ENCODE measurements at regions not wholly inside any gene's neighbourhood (a gene's known extent, or its start where the extent isn't known, plus 50 kb on each side); places are given as distances from the start of the nearest gene placed in this dataset.

GRCh38 chr6:88558981-88559380, 392.8 kb upstream of the CNR1 start:
- H3F3A ChIP-seq (ENCODE audit: insufficient read depth, low read length) = no peaks in the 10 kb centered on the region
- TF ChIP-seq EZH2phosphoT487 (IDR thresholded peaks at IDR 0.05; ENCODE audit: low read length) = no peak
- no peak for TF ChIP-seq EZH2 (optimal IDR thresholded peaks at IDR 0.05; ENCODE audit: low read depth, low read length)
- TF ChIP-seq CTCF (IDR thresholded peaks at IDR 0.05; ENCODE audit: low read length) = no peak
- no peak overlapping the region for H3K4me3 ChIP-seq (ENCODE audit: low read length)
- H3K36me3 ChIP-seq (replicated peaks; ENCODE audit: insufficient read depth, low read length) = no peaks in the 10 kb centered on the region
- no peak overlapping the region for H2AFZ ChIP-seq (ENCODE audit: low read length)
- H3K9me2 ChIP-seq (replicated peaks; ENCODE audit: insufficient read depth, low read length) = no peaks in the 10 kb centered on the region
- H4K20me1 ChIP-seq (ENCODE audit: insufficient read depth, low read length) = no peaks in the 10 kb centered on the region
- H3K27me3 ChIP-seq (replicated peaks; ENCODE audit: insufficient read depth, low read length) = no peaks in the 10 kb centered on the region
- no peaks in the 10 kb centered on the region for H3K4me1 ChIP-seq (ENCODE audit: low read length)
- H3K9me3 ChIP-seq (replicated peaks; ENCODE audit: insufficient read depth, low read length) = no peaks in the 10 kb centered on the region
- no peak for DNase-seq
- H3K27ac ChIP-seq (ENCODE audit: low read length) = no peak overlapping the region
- no peak overlapping the region for H3K4me2 ChIP-seq (ENCODE audit: low read depth, low read length)
- H3K9ac ChIP-seq (ENCODE audit: low read length) = no peak overlapping the region
- no peaks in the 10 kb centered on the region for H3K79me2 ChIP-seq (ENCODE audit: low read length)

GRCh38 chr6:88556663-88557062, 390.5 kb upstream of the CNR1 start:
- Histone ChIP-seq H3K79me2 (ENCODE audit: low read length) (no peaks in the 10 kb centered on the region), H3K4me1 (ENCODE audit: low read length) (no peaks in the 10 kb centered on the region), H3K9ac (ENCODE audit: low read length) (no peak overlapping the region), H3K27ac (ENCODE audit: low read length) (no peak overlapping the region), H3K4me2 (ENCODE audit: low read depth, low read length) (no peak overlapping the region), H2AFZ (ENCODE audit: low read length) (no peak overlapping the region), H3K4me3 (ENCODE audit: low read length) (no peak overlapping the region), H3F3A (ENCODE audit: insufficient read depth, low read length) (no peaks in the 10 kb centered on the region), H3K36me3 (replicated peaks; ENCODE audit: insufficient read depth, low read length) (no peaks in the 10 kb centered on the region), H3K9me3 (replicated peaks; ENCODE audit: insufficient read depth, low read length) (no peaks in the 10 kb centered on the region), H3K27me3 (replicated peaks; ENCODE audit: insufficient read depth, low read length) (no peaks in the 10 kb centered on the region), H3K9me2 (replicated peaks; ENCODE audit: insufficient read depth, low read length) (no peaks in the 10 kb centered on the region), H4K20me1 (ENCODE audit: insufficient read depth, low read length) (no peaks in the 10 kb centered on the region)
- TF ChIP-seq CTCF (IDR thresholded peaks at IDR 0.05; ENCODE audit: low read length) (no peak), EZH2 (optimal IDR thresholded peaks at IDR 0.05; ENCODE audit: low read depth, low read length) (no peak), EZH2phosphoT487 (IDR thresholded peaks at IDR 0.05; ENCODE audit: low read length) (no peak)
- no peak for DNase-seq

- Histone ChIP-seq H3K9me2 (replicated peaks; ENCODE audit: insufficient read depth, low read length) (no peaks in the 10 kb centered on the region), H3F3A (ENCODE audit: insufficient read depth, low read length) (no peaks in the 10 kb centered on the region), H3K4me1 (ENCODE audit: low read length) (no peaks in the 10 kb centered on the region), H3K36me3 (replicated peaks; ENCODE audit: insufficient read depth, low read length) (no peaks in the 10 kb centered on the region), H4K20me1 (ENCODE audit: insufficient read depth, low read length) (no peaks in the 10 kb centered on the region), H3K4me2 (ENCODE audit: low read depth, low read length) (no peak overlapping the region), H3K79me2 (ENCODE audit: low read length) (no peaks in the 10 kb centered on the region), H3K27me3 (replicated peaks; ENCODE audit: insufficient read depth, low read length) (no peaks in the 10 kb centered on the region), H2AFZ (ENCODE audit: low read length) (no peak overlapping the region), H3K27ac (ENCODE audit: low read length) (no peak overlapping the region), H3K9ac (ENCODE audit: low read length) (no peak overlapping the region), H3K9me3 (replicated peaks; ENCODE audit: insufficient read depth, low read length) (no peaks in the 10 kb centered on the region), H3K4me3 (ENCODE audit: low read length) (no peak overlapping the region)
- DNase-seq = no peak
- TF ChIP-seq EZH2phosphoT487 (IDR thresholded peaks at IDR 0.05; ENCODE audit: low read length) (no peak), EZH2 (optimal IDR thresholded peaks at IDR 0.05; ENCODE audit: low read depth, low read length) (no peak), CTCF (IDR thresholded peaks at IDR 0.05; ENCODE audit: low read length) (no peak)
Observed at GRCh38 chr6:88548891-88549505, 382.9 kb upstream of the CNR1 start.

Measured in MM.1S (cell line).